H1 (cell line): ENCODE measurements at regions not wholly inside any gene's neighbourhood (a gene's known extent, or its start where the extent isn't known, plus 50 kb on each side); places are given as distances from the start of the nearest gene placed in this dataset.

Experiments used
- CTCF ChIA-PET: fragments of 300-600 bp; sonication (Branson Sonifier 250); formaldehyde crosslinking; loops from one replicate; lab custom pipeline; 2021; ENCODE audit not compliant: partially characterized antibody; lab: Charles Lee
- POLR2A ChIA-PET: fragments of 300-600 bp; sonication (Branson Sonifier 250); formaldehyde crosslinking; loops from one replicate; lab custom pipeline; 2021; ENCODE audit warnings: inconsistent platforms; ENCODE audit not compliant: partially characterized antibody; lab: Charles Lee
- DNase-seq, 2 experiments: peaks; one replicate each; pipeline versions ENCODE4 v3.0.0 to v3.0.0-alpha.2; 2010 to 2022; ENCODE audit warnings: low spot score in 2 of 2, low read depth in 1 of 2, mixed read lengths in 1 of 2
- FAIRE-seq: peaks from 2 replicates; lab custom pipeline; 2011; peaks lifted over from hg19 to GRCh38; lab: Jason Lieb, UNC
- H2AFZ ChIP-seq: 2 replicates; pipeline ENCODE4 v1.8.1; 2012; ENCODE audit warnings: low read length, inconsistent platforms
- H2AK5ac ChIP-seq: 2 replicates; pipeline ENCODE4 v1.6.1; 2013; ENCODE audit warnings: low read depth, low read length
- H2BK120ac ChIP-seq: replicated peaks from 2 replicates; pipeline ENCODE3; 2013; ENCODE audit warnings: low read depth, low read length, inconsistent platforms
- H2BK12ac ChIP-seq: 2 replicates; pipeline ENCODE4 v1.6.1; 2013; ENCODE audit warnings: low read depth, low read length
- H2BK15ac ChIP-seq: 2 replicates; pipeline ENCODE4 v1.6.1; 2013; ENCODE audit warnings: low read length
- H2BK20ac ChIP-seq: 2 replicates; pipeline ENCODE4 v1.6.1; 2013; ENCODE audit warnings: low read length
- H2BK5ac ChIP-seq: 2 replicates; pipeline ENCODE4 v1.6.1; 2013; ENCODE audit warnings: low read depth, low read length
- H3K14ac ChIP-seq: 2 replicates; pipeline ENCODE4 v1.6.1; 2013; ENCODE audit warnings: inconsistent platforms; ENCODE audit not compliant: insufficient read length
- H3K18ac ChIP-seq: 2 replicates; pipeline ENCODE4 v1.6.1; 2013; ENCODE audit warnings: low read length; ENCODE audit errors: extremely low read depth
- H3K23ac ChIP-seq: 2 replicates; pipeline ENCODE4 v1.6.1; 2013; ENCODE audit warnings: inconsistent platforms; ENCODE audit not compliant: insufficient read length
- H3K23me2 ChIP-seq: 2 replicates; pipeline ENCODE4 v1.6.1; 2013; ENCODE audit warnings: low read depth, low read length
- H3K27ac ChIP-seq: 2 replicates; pipeline ENCODE4 v1.6.1; 2011; ENCODE audit warnings: low read depth, low read length, inconsistent platforms
- H3K27me3 ChIP-seq, 4 experiments: replicated peaks in 1 of 4; 1 replicate in 1 of 4; 2 replicates in 3 of 4; pipeline versions ENCODE4 v1.6.1 to v1.8.1; 2011 to 2013; ENCODE audit warnings: low read length in 3 of 4, mild to moderate bottlenecking in 3 of 4, inconsistent platforms in 2 of 4, mixed read lengths in 2 of 4, moderate library complexity in 1 of 4; ENCODE audit not compliant: control insufficient read depth in 3 of 4, insufficient read depth in 3 of 4; ENCODE audit errors: extremely low read depth in 1 of 4
- H3K36me3 ChIP-seq, 4 experiments: 2 replicates each; pipeline versions ENCODE4 v1.6.1 to v1.8.1; 2011 to 2013; ENCODE audit warnings: mild to moderate bottlenecking in 4 of 4, low read length in 3 of 4, moderate library complexity in 2 of 4, control low read depth in 1 of 4, inconsistent platforms in 1 of 4; ENCODE audit not compliant: insufficient read depth in 4 of 4, control insufficient read depth in 2 of 4
- H3K4ac ChIP-seq: replicated peaks from 2 replicates; pipeline ENCODE3; 2013; ENCODE audit warnings: low read length, low read depth, mixed read lengths, inconsistent platforms; ENCODE audit not compliant: insufficient read length
- H3K4me1 ChIP-seq, 4 experiments: replicated peaks in 1 of 4; 1 replicate in 1 of 4; 2 replicates in 3 of 4; pipeline versions ENCODE4 v1.6.1 to v1.8.1; 2011 to 2013; ENCODE audit warnings: low read length in 3 of 4, inconsistent platforms in 2 of 4, mixed read lengths in 1 of 4; ENCODE audit not compliant: insufficient read depth in 4 of 4, control insufficient read depth in 3 of 4
- H3K4me2 ChIP-seq, 2 experiments: 2 replicates each; pipeline versions ENCODE4 v1.6.1 to v1.8.1; 2011 to 2013; ENCODE audit warnings: low read depth in 2 of 2, low read length in 2 of 2, control low read depth in 1 of 2, inconsistent platforms in 1 of 2, mild to moderate bottlenecking in 1 of 2; ENCODE audit not compliant: insufficient read depth in 1 of 2
- H3K4me3 ChIP-seq, 4 experiments: fragments of 200-600, 300-600 bp in 1 of 4; sonication (generic), shearing (Covaris generic), sonication (Bioruptor Twin) in 1 of 4; 2 replicates each; pipeline versions ENCODE4 v1.5.1 to v1.8.1; 2011 to 2016; ENCODE audit warnings: low read length in 4 of 4, low read depth in 3 of 4, control low read depth in 2 of 4, inconsistent platforms in 2 of 4, mild to moderate bottlenecking in 2 of 4, mixed read lengths in 1 of 4, moderate library complexity in 1 of 4; ENCODE audit not compliant: insufficient read depth in 2 of 4; ENCODE audit errors: extremely low read depth in 1 of 4
- H3K56ac ChIP-seq: replicated peaks from 2 replicates; pipeline ENCODE3; 2013; ENCODE audit warnings: low read depth, mild to moderate bottlenecking, mixed read lengths, low read length, inconsistent platforms; ENCODE audit not compliant: insufficient read length
- H3K79me1 ChIP-seq: 2 replicates; pipeline ENCODE4 v1.6.1; 2013; ENCODE audit warnings: low read depth, low read length, control low read depth
- H3K79me2 ChIP-seq, 2 experiments: 2 replicates each; pipeline versions ENCODE4 v1.6.1 to v1.8.1; 2012 to 2013; ENCODE audit warnings: low read length in 2 of 2, mild to moderate bottlenecking in 2 of 2, inconsistent platforms in 1 of 2; ENCODE audit not compliant: insufficient read depth in 2 of 2, control insufficient read depth in 1 of 2
- H3K9ac ChIP-seq, 4 experiments: replicated peaks in 1 of 4; 1 replicate in 1 of 4; 2 replicates in 3 of 4; pipeline versions ENCODE4 v1.6.1 to v1.8.1; 2011 to 2013; ENCODE audit warnings: low read depth in 3 of 4, low read length in 3 of 4, control low read depth in 2 of 4, mild to moderate bottlenecking in 2 of 4, moderate library complexity in 2 of 4, inconsistent platforms in 1 of 4; ENCODE audit errors: extremely low read depth in 1 of 4
- H3K9me3 ChIP-seq, 2 experiments: 2 replicates each; pipeline versions ENCODE4 v1.6.1 to v1.8.1; 2012 to 2013; ENCODE audit warnings: mild to moderate bottlenecking in 2 of 2, moderate library complexity in 2 of 2, control low read depth in 1 of 2, inconsistent platforms in 1 of 2, low read depth in 1 of 2, low read length in 1 of 2, mixed read lengths in 1 of 2; ENCODE audit not compliant: insufficient read depth in 2 of 2
- H4K20me1 ChIP-seq, 2 experiments: replicated peaks in 1 of 2; 2 replicates each; pipeline versions ENCODE3 to v1.8.1; 2011 to 2013; ENCODE audit warnings: inconsistent platforms in 2 of 2, low read length in 2 of 2, mild to moderate bottlenecking in 1 of 2; ENCODE audit not compliant: insufficient read depth in 2 of 2, control insufficient read depth in 1 of 2
- H4K5ac ChIP-seq: 2 replicates; pipeline ENCODE4 v1.6.1; 2013; ENCODE audit warnings: low read length, low read depth, mixed read lengths, inconsistent platforms; ENCODE audit not compliant: insufficient read length
- H4K8ac ChIP-seq: 2 replicates; pipeline ENCODE4 v1.8.0; 2013; ENCODE audit warnings: mild to moderate bottlenecking, moderate library complexity, low read length, inconsistent platforms; ENCODE audit not compliant: insufficient read depth; ENCODE audit errors: extremely low read depth
- H4K91ac ChIP-seq: replicated peaks from 2 replicates; pipeline ENCODE3; 2013; ENCODE audit warnings: low read length, mixed read lengths, inconsistent platforms; ENCODE audit not compliant: insufficient read length
- ASH2L ChIP-seq: fragments of 200-600, 300-600 bp; sonication (generic); IDR thresholded peaks from one replicate; pipeline ENCODE4 v1.7.1; 2017; ENCODE audit warnings: low read length
- ATF2 ChIP-seq: IDR thresholded peaks from 2 replicates; pipeline ENCODE4 v1.6.1; 2012; ENCODE audit warnings: low read length, inconsistent platforms
- BCL11A ChIP-seq, 2 experiments: IDR thresholded peaks; one replicate each; pipeline ENCODE4 v1.6.1; 2011; ENCODE audit warnings: low read depth in 2 of 2, low read length in 2 of 2, mild to moderate bottlenecking in 2 of 2
- CBX5 ChIP-seq: fragments of 300-800, 300-1000 bp; sonication (generic); IDR thresholded peaks from 2 replicates; pipeline ENCODE4 v1.7.1; 2016; ENCODE audit warnings: antibody characterized with exemption, low read length, low read depth
- CREB1 ChIP-seq: IDR thresholded peaks from 2 replicates; pipeline ENCODE4 v1.6.1; 2012; ENCODE audit warnings: inconsistent platforms
- EZH2 ChIP-seq: fragments of 200-600 bp; sonication (generic); IDR thresholded peaks from 2 replicates; pipeline ENCODE4 v1.7.1; 2012; ENCODE audit warnings: low read depth, mild to moderate bottlenecking, moderate library complexity, low read length, inconsistent platforms; ENCODE audit not compliant: severe bottlenecking
- GTF2F1 ChIP-seq: IDR thresholded peaks from 2 replicates; pipeline ENCODE4 v1.6.1; 2012; ENCODE audit warnings: low read depth, low read length, improper control_type of control experiment, borderline replicate concordance
- KDM4A ChIP-seq: IDR thresholded peaks from one replicate; pipeline ENCODE4 v1.7.1; 2012; ENCODE audit warnings: low read depth, mild to moderate bottlenecking, moderate library complexity, low read length, inconsistent platforms; ENCODE audit not compliant: severe bottlenecking
- MAFK ChIP-seq: IDR thresholded peaks from 2 replicates; pipeline ENCODE4 v1.6.1; 2012; ENCODE audit warnings: low read depth, mild to moderate bottlenecking, improper control_type of control experiment, low read length
- POLR2A ChIP-seq, 2 experiments: IDR thresholded peaks; 1 replicate in 1 of 2; 2 replicates in 1 of 2; pipeline ENCODE4 v1.6.1; 2011; ENCODE audit warnings: low read depth in 2 of 2, low read length in 2 of 2, mild to moderate bottlenecking in 2 of 2; ENCODE audit errors: control extremely low read depth in 1 of 2
- SIRT6 ChIP-seq: IDR thresholded peaks from one replicate; pipeline ENCODE4 v1.7.1; 2012; ENCODE audit warnings: low read length, inconsistent platforms
- USF2 ChIP-seq: IDR thresholded peaks from 2 replicates; pipeline ENCODE4 v1.6.1; 2011; ENCODE audit warnings: low read length, improper control_type of control experiment

DNA sequence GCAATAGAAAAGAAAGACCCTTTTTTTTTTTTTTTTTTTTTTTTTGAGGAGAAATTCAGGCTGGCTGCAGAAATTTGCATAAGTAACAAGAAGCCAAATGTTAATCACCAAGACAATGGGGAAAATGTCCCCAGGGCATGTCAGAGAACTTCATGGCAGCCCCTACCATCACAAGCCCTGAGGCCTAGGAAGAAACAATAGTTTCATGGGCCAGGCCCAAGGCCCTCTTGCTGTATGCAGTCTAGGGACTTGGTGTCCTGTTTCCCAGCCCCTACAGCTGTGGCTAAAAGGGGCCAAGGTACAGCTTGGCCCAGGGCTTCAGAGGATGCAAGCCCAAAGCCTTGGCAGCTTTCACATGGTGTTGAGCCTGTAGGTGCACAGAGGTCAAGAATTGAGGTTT lies 88.4 kb upstream of the TPP2 start:
- no peak overlapping the region for H3K18ac ChIP-seq

More for the DNA sequence above, 88.4 kb upstream of the TPP2 start:
- H3K56ac ChIP-seq, result no peak overlapping the region
- H3K23ac ChIP-seq, result no peak overlapping the region
- H2BK20ac ChIP-seq, result no peak overlapping the region
- no peak overlapping the region for H2BK5ac ChIP-seq
- H4K8ac ChIP-seq, result no peak overlapping the region
- H3K9me3 ChIP-seq, result no peaks in the 10 kb centered on the region
- H3K27ac ChIP-seq, result no peak overlapping the region
- no peaks in the 10 kb centered on the region for H3K36me3 ChIP-seq
- CTCF ChIA-PET, result no interaction called here
- H3K4me3 ChIP-seq, result no peak overlapping the region
- no peak overlapping the region for H2BK120ac ChIP-seq
- H3K4ac ChIP-seq, result no peak overlapping the region
- DNase-seq, result no peak
- no peak overlapping the region for H2BK15ac ChIP-seq
- H3K4me1 ChIP-seq, result peaks cover 0 to 3% (median 0%) of the 10 kb centered on the region in 4 experiments; a peak in 2 of 7 replicates
- FAIRE-seq, result no peak
- POLR2A ChIA-PET, result no interaction called here
- no peak overlapping the region for H4K91ac ChIP-seq
- H3K79me1 ChIP-seq, result no peaks in the 10 kb centered on the region
- H3K4me2 ChIP-seq, result no peak overlapping the region
- no peak overlapping the region for H2BK12ac ChIP-seq
- H2AFZ ChIP-seq, result no peak overlapping the region
- no peak for TF ChIP-seq ATF2
- no peak for TF ChIP-seq CREB1
- no peak for TF ChIP-seq BCL11A (IDR thresholded peaks at IDR 0.05; ENCODE audit: low read depth in 2 of 2, low read length in 2 of 2)
- TF ChIP-seq USF2, result no peak
- no peak for TF ChIP-seq KDM4A
- TF ChIP-seq EZH2, result no peak
- no peak for TF ChIP-seq POLR2A (IDR thresholded peaks at IDR 0.05; ENCODE audit: control extremely low read depth in 1 of 2, low read depth in 2 of 2, low read length in 2 of 2)
- no peak for TF ChIP-seq CBX5
- TF ChIP-seq GTF2F1, result no peak
- TF ChIP-seq SIRT6, result no peak
- no peak for TF ChIP-seq MAFK
- no peak for TF ChIP-seq ASH2L
- no peak overlapping the region for H2AK5ac ChIP-seq
- no peaks in the 10 kb centered on the region for H3K27me3 ChIP-seq
- no peak overlapping the region for H3K14ac ChIP-seq
- H4K20me1 ChIP-seq, result no peaks in the 10 kb centered on the region
- H3K79me2 ChIP-seq, result no peaks in the 10 kb centered on the region
- H3K23me2 ChIP-seq, result no peaks in the 10 kb centered on the region
- H4K5ac ChIP-seq, result no peak overlapping the region
- H3K9ac ChIP-seq, result no peak overlapping the region
